ENCODE measurements at regions not wholly inside any gene's neighbourhood (a gene's known extent, or its start where the extent isn't known, plus 50 kb on each side); places are given as distances from the start of the nearest gene placed in this dataset.
"Not testable (repeated sequence)": the region's sequence is repeated elsewhere in the genome, so short reads cannot be mapped to it uniquely, and the experiment has no call there.

- DNase-seq (ENCODE audit: low read depth), result no peak
These were observed 672.3 kb upstream of the C16orf82 start for GRCh38 chr16:26394409-26394808.

GRCh38 chr16:26395700-26396099 is 671.0 kb upstream of the C16orf82 start:
- no peak for DNase-seq (ENCODE audit: low read depth)

GRCh38 chr16:26396511-26397235 is 670.1 kb upstream of the C16orf82 start:
- no peak for DNase-seq (ENCODE audit: low read depth)

- DNase-seq (ENCODE audit: low read depth), result no peak
These were observed 652.9 kb upstream of the C16orf82 start for GRCh38 chr16:26413780-26414179.

GRCh38 chr16:26419458-26419857 is 647.3 kb upstream of the C16orf82 start:
- DNase-seq (ENCODE audit: low read depth), result not testable (repeated sequence)

- DNase-seq (ENCODE audit: low read depth), result no peak
These were observed 636.1 kb upstream of the C16orf82 start for GRCh38 chr16:26430618-26431017.

GRCh38 chr16:26433807-26434206 is 632.9 kb upstream of the C16orf82 start:
- no peak for DNase-seq (ENCODE audit: low read depth)

GRCh38 chr16:26441178-26441577 is 625.5 kb upstream of the C16orf82 start:
- DNase-seq (ENCODE audit: low read depth), result no peak

- no peak for DNase-seq (ENCODE audit: low read depth)
These were observed 624.4 kb upstream of the C16orf82 start for GRCh38 chr16:26442321-26442720.

GRCh38 chr16:26447570-26447969 is 619.2 kb upstream of the C16orf82 start:
- DNase-seq (ENCODE audit: low read depth), result no peak

GRCh38 chr16:26453215-26453614 is 613.5 kb upstream of the C16orf82 start:
- no peak for DNase-seq (ENCODE audit: low read depth)

- DNase-seq (ENCODE audit: low read depth), result no peak
These were observed 612.6 kb upstream of the C16orf82 start for GRCh38 chr16:26454102-26454501.

- DNase-seq (ENCODE audit: low read depth), result no peak
These were observed 610.7 kb upstream of the C16orf82 start for GRCh38 chr16:26456074-26456473.

- no peak for DNase-seq (ENCODE audit: low read depth)
These were observed 609.6 kb upstream of the C16orf82 start for GRCh38 chr16:26457095-26457494.

GRCh38 chr16:26457882-26458281 is 608.8 kb upstream of the C16orf82 start:
- DNase-seq (ENCODE audit: low read depth), result no peak

GRCh38 chr16:26464576-26465266 is 602.0 kb upstream of the C16orf82 start:
- no peak for DNase-seq (ENCODE audit: low read depth)

GRCh38 chr16:26474405-26474804 is 592.3 kb upstream of the C16orf82 start:
- DNase-seq (ENCODE audit: low read depth), result not testable (repeated sequence)

- DNase-seq (ENCODE audit: low read depth), result peak; percentile 72
These were observed 591.1 kb upstream of the C16orf82 start for GRCh38 chr16:26475596-26475995.

GRCh38 chr16:26491101-26491670 is 575.5 kb upstream of the C16orf82 start:
- no peak for DNase-seq (ENCODE audit: low read depth)

- DNase-seq (ENCODE audit: low read depth), result no peak
These were observed 574.8 kb upstream of the C16orf82 start for GRCh38 chr16:26491962-26492361.

GRCh38 chr16:26493751-26494150 is 573.0 kb upstream of the C16orf82 start:
- no peak for DNase-seq (ENCODE audit: low read depth)

- no peak for DNase-seq (ENCODE audit: low read depth)
These were observed 568.8 kb upstream of the C16orf82 start for GRCh38 chr16:26497896-26498295.

GRCh38 chr16:26500326-26500725 is 566.4 kb upstream of the C16orf82 start:
- DNase-seq (ENCODE audit: low read depth), result no peak

Data from forelimb muscle (tissue), 1 donor.